Right lobe of liver (tissue), 6 donors: ENCODE measurements at regions not wholly inside any gene's neighbourhood (a gene's known extent, or its start where the extent isn't known, plus 50 kb on each side); places are given as distances from the start of the nearest gene placed in this dataset.

Source experiments
- ATAC-seq, 4 donors: fragments of 200-7000 bp; cut with Tn5 transposase; one replicate each; pipeline ENCODE4 v1.9.1; 2020; ENCODE audit warnings: mild to moderate bottlenecking in 4 of 4, moderate library complexity in 4 of 4
- DNase-seq, 3 donors: peaks; one replicate each; pipeline ENCODE4 v3.0.0-alpha.2; 2020
- H3K27ac ChIP-seq, 3 donors: fragments of 200-600 bp; one replicate each; pipeline ENCODE4 v1.8.0; 2022
- H3K27me3 ChIP-seq, 2 donors: fragments of 200-600 bp; one replicate each; pipeline ENCODE4 v1.8.0; 2022
- H3K36me3 ChIP-seq, 4 donors: fragments of 200-600 bp; sonication (generic) in 1 of 4; one replicate each; pipeline versions ENCODE4 v1.5.1 to v1.8.0; 2017 to 2022; ENCODE audit warnings: control low read depth in 1 of 4
- H3K4me1 ChIP-seq, 4 donors: fragments of 200-600 bp; sonication (generic) in 1 of 4; one replicate each; pipeline versions ENCODE4 v1.5.1 to v1.8.0; 2017 to 2022; ENCODE audit warnings: control low read depth in 1 of 4
- H3K4me3 ChIP-seq, 3 donors: fragments of 200-600 bp; one replicate each; pipeline ENCODE4 v1.8.0; 2022
- H3K9me3 ChIP-seq, 4 donors: fragments of 200-600 bp; sonication (generic) in 1 of 4; one replicate each; pipeline versions ENCODE4 v1.5.1 to v1.8.0; 2017 to 2022; ENCODE audit warnings: control low read depth in 1 of 4
- CTCF ChIP-seq, 4 donors: fragments of 200-600 bp in 3 of 4; fragments of 450-650 bp in 1 of 4; IDR thresholded peaks; one replicate each; pipeline versions ENCODE4 v1.5.1 to v1.8.0; 2016 to 2022; ENCODE audit warnings: antibody characterized with exemption in 4 of 4, mild to moderate bottlenecking in 2 of 4
- POLR2A ChIP-seq: fragments of 450-650 bp; IDR thresholded peaks from one replicate; pipeline ENCODE4 v1.6.1; 2017; ENCODE audit warnings: antibody characterized with exemption, mild to moderate bottlenecking
- WGBS: methylation state at CpG from one replicate; pipeline ENCODE4 v1.1.6; 2018; ENCODE audit warnings: low coverage, low lambda C conversion rate; ENCODE audit not compliant: insufficient coverage; ENCODE audit errors: missing lambda C conversion rate; 5-methylcytosine and 5-hydroxymethylcytosine counted together
- intact Hi-C, 2 donors: fragments of 100-400 bp; cut with DNase I; formaldehyde crosslinking; loops; one replicate each; pipeline versions ENCODE4 v1.11.2 to v1.14.1; 2022
- donor health status: DM: no; HTN: yes; CAD: no.
- donor health status: DM: no; HTN: no; CAD: no.
- donor health status: DM: no; HTN: no; CAD: no.
- donor health status: DM: no; HTN: yes; CAD: no.
- donor health status: DM: no; HTN: yes; CAD: no.

- Histone ChIP-seq H3K9me3 (no peaks in the 10 kb centered on the region), H3K36me3 (no peaks in the 10 kb centered on the region), H3K27me3 (no peaks in the 10 kb centered on the region), H3K4me1 (no peaks in the 10 kb centered on the region), H3K27ac (no peak overlapping the region), H3K4me3 (no peak overlapping the region)
- WGBS = no CpG with 5 or more reads among the region's 2 CpGs
- intact Hi-C loops = no loop called here
- DNase-seq = no peak
- no peak for TF ChIP-seq POLR2A
- no peak for TF ChIP-seq CTCF (IDR thresholded peaks at IDR 0.05)
- no peak for ATAC-seq
Observed at GRCh38 chr15:47990821-47991220, 130.0 kb upstream of the SLC24A5 start.

- TF ChIP-seq CTCF (IDR thresholded peaks at IDR 0.05) (no peak), POLR2A (no peak)
- Histone ChIP-seq H3K4me3 (no peak overlapping the region), H3K36me3 (no peaks in the 10 kb centered on the region), H3K27me3 (no peaks in the 10 kb centered on the region), H3K27ac (no peak overlapping the region), H3K9me3 (no peaks in the 10 kb centered on the region), H3K4me1 (no peaks in the 10 kb centered on the region)
- DNase-seq (no peak), ATAC-seq (no peak)
- intact Hi-C loops = no loop called here
- 0% methylated on average over 1 of the region's 4 CpGs for WGBS
Observed at GRCh38 chr15:47991357-47991756, 129.4 kb upstream of the SLC24A5 start.

GRCh38 chr15:47993051-47993450 is 127.7 kb upstream of the SLC24A5 start:
- Histone ChIP-seq H3K9me3 (no peaks in the 10 kb centered on the region), H3K4me1 (no peaks in the 10 kb centered on the region), H3K36me3 (no peaks in the 10 kb centered on the region), H3K4me3 (no peak overlapping the region), H3K27ac (no peak overlapping the region), H3K27me3 (no peaks in the 10 kb centered on the region)
- TF ChIP-seq POLR2A = no peak
- TF ChIP-seq CTCF (IDR thresholded peaks at IDR 0.05) = no peak
- no peak for DNase-seq
- WGBS = no CpG with 5 or more reads among the region's 5 CpGs
- intact Hi-C loops = no loop called here
- no peak for ATAC-seq

- DNase-seq (no peak), ATAC-seq (no peak)
- Histone ChIP-seq H3K4me3 (no peak overlapping the region), H3K27ac (no peak overlapping the region), H3K4me1 (no peaks in the 10 kb centered on the region), H3K9me3 (no peaks in the 10 kb centered on the region), H3K27me3 (no peaks in the 10 kb centered on the region), H3K36me3 (no peaks in the 10 kb centered on the region)
- TF ChIP-seq POLR2A (no peak), CTCF (IDR thresholded peaks at IDR 0.05) (no peak)
- 46% methylated on average over 7 of the region's 7 CpGs for WGBS
- intact Hi-C loops = no loop called here
Observed at GRCh38 chr15:47997195-47998080, 123.4 kb upstream of the SLC24A5 start.
